BE2C (cell line): ENCODE measurements at regions not wholly inside any gene's neighbourhood (a gene's known extent, or its start where the extent isn't known, plus 50 kb on each side); places are given as distances from the start of the nearest gene placed in this dataset.

Experiments used
- DNase-seq: peaks from one replicate; pipeline ENCODE4 v3.0.0-alpha.2; 2020
- H3K27me3 ChIP-seq: fragments of 250-450 bp; sonication (Bioruptor Pico); 2 replicates; pipeline ENCODE4 v1.5.1; 2020; ENCODE audit warnings: mild to moderate bottlenecking
- H3K36me3 ChIP-seq: fragments of 250-450 bp; sonication (Bioruptor Pico); 2 replicates; pipeline ENCODE4 v1.5.1; 2020; ENCODE audit warnings: mild to moderate bottlenecking
- H3K4me1 ChIP-seq: fragments of 250-450 bp; sonication (Bioruptor Pico); 2 replicates; pipeline ENCODE4 v1.5.1; 2020
- H3K4me3 ChIP-seq: 2 replicates; pipeline ENCODE4 v1.5.1; 2011; ENCODE audit warnings: low read depth, low read length
- H3K9me3 ChIP-seq: fragments of 250-450 bp; sonication (Bioruptor Pico); 2 replicates; pipeline ENCODE4 v1.5.1; 2020
- TF ChIP-seq, protein P1 (sequence below): IDR thresholded peaks from 2 replicates; pipeline ENCODE4 v1.5.1; 2012; ENCODE audit warnings: mild to moderate bottlenecking, low read depth, low read length

DNA sequence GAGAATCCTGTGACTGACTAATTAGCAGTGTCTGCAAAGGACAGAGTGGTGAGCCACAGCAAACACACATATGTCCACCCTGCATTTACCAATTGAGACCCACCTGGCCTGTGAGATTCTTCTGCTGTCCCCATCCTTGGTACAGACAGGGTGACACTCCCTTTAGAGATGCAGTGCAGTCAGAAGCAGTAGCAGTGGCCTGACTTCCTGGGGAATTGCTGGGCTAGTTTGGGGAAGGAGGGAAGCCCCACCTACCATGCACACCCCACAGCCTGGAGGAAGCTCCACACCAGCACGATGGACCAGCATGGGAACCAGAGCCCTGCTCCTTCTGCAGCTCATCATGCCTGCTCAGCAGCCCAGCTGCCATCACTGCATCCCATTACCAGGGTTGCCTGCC is 924.9 kb upstream of the ZNF722 start:
- no peaks in the 10 kb centered on the region; the same call in 1 of the 2 replicates for H3K9me3 ChIP-seq
- H3K36me3 ChIP-seq: no peaks in the 10 kb centered on the region
- DNase-seq: no peak
- no peaks in the 10 kb centered on the region for H3K27me3 ChIP-seq
- TF ChIP-seq, protein P1, sequence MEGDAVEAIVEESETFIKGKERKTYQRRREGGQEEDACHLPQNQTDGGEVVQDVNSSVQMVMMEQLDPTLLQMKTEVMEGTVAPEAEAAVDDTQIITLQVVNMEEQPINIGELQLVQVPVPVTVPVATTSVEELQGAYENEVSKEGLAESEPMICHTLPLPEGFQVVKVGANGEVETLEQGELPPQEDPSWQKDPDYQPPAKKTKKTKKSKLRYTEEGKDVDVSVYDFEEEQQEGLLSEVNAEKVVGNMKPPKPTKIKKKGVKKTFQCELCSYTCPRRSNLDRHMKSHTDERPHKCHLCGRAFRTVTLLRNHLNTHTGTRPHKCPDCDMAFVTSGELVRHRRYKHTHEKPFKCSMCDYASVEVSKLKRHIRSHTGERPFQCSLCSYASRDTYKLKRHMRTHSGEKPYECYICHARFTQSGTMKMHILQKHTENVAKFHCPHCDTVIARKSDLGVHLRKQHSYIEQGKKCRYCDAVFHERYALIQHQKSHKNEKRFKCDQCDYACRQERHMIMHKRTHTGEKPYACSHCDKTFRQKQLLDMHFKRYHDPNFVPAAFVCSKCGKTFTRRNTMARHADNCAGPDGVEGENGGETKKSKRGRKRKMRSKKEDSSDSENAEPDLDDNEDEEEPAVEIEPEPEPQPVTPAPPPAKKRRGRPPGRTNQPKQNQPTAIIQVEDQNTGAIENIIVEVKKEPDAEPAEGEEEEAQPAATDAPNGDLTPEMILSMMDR: no peak
- H3K4me3 ChIP-seq: no peak overlapping the region
- H3K4me1 ChIP-seq: no peaks in the 10 kb centered on the region

DNA sequence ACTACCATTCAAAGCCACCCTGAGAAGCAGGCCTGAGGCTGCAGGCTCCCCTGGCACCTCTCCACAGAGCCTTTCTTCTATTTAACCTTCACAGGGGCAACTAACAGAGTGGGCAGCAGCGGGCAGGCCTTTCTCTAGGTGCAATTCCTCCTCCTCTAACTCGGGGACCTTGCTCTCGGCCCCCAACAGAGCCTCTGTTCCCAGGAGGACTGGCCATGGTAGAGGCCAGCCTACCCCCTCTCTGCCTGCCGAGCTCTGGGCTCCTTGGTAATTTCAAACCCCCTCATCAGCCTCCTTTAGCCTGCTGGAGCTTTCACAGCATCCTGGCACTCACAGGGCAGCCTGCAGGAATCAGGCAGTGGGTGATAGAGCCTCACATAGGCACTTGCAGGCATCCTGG is 920.8 kb upstream of the ZNF722 start:
- Histone ChIP-seq H3K27me3 (no peaks in the 10 kb centered on the region), H3K9me3 (peaks cover 4% of the 10 kb centered on the region), H3K4me1 (no peaks in the 10 kb centered on the region), H3K36me3 (no peaks in the 10 kb centered on the region), H3K4me3 (no peak overlapping the region)
- TF ChIP-seq, protein P1: no peak
- no peak for DNase-seq

DNA sequence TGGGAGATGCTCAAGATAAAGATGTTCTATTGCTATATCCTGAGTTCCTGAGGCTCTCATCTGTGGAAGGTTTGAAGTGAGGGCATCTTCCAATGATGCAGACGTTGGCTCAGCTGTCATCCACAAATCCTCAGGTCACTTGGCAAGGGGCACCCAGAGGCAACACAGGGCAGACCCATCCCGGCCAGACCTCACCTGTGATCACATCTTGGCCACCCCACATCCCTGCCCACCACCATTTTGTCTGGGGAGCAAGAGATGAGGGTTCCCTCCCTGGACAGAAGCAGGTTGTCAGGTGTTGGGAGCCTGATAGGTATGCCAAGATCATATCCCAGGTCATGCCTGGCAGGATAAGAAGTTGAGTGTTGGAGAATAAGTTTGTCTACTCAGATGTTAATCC is 918.2 kb upstream of the ZNF722 start:
- peaks cover 10% of the 10 kb centered on the region for H3K9me3 ChIP-seq

DNA sequence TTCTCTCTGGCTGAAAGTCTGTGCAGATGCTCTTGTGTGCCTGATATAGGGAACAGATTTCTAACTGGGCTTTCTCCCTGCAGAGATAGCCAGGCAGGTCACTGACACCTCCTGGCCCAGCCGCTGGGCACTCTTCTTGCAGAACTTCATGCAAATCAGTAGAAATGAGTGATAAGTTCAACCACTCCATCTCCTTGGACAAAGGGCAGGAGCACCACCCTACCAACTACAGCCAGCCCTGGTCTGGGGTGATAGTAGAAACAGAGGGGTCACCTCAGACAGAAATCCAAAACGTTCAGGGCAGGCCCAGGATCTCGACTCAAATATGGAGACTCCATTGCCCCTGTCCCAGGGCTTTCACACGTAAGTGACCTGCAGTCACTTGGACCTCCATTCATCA is 917.8 kb upstream of the ZNF722 start:
- TF ChIP-seq, protein P1: no peak
- no peak for DNase-seq
- H3K27me3 ChIP-seq: no peaks in the 10 kb centered on the region
- no peaks in the 10 kb centered on the region for H3K36me3 ChIP-seq
- H3K9me3 ChIP-seq: peaks cover 10% of the 10 kb centered on the region
- no peak overlapping the region for H3K4me3 ChIP-seq
- no peaks in the 10 kb centered on the region for H3K4me1 ChIP-seq

More for the DNA sequence above, 918.2 kb upstream of the ZNF722 start:
- Histone ChIP-seq H3K4me3 (no peak overlapping the region), H3K27me3 (no peaks in the 10 kb centered on the region), H3K36me3 (no peaks in the 10 kb centered on the region), H3K4me1 (no peaks in the 10 kb centered on the region)
- TF ChIP-seq, protein P1: no peak
- DNase-seq: no peak

DNA sequence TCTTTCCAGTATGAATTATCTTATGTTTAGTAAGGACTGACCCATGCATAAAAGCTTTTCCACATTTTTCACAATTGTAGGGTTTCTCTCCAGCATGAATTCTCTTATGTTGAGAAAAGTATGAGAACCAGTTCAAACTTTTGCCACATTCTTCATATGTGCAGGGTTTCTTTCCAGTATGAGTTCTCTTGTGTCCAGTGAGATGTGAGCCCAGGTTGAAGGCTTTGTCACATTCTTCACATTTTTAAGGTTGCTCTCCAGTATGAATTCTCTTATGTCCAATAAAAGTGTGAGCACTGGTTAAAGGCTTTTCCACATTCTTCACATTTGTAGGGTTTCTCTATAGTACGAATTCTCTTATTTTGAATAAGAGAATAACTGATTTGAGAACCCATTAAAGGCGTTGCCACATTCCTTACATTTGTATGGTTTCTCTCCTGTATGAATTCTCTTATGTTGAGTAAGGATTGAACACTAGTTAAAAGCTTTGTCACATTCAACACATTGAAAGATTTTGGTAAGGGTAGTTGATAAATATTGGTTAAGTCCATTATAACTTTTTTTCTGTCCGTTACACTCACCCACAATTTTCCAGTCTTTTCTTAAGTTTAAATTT is 911.0 kb upstream of the ZNF722 start:
- DNase-seq: no peak
- H3K36me3 ChIP-seq: no peaks in the 10 kb centered on the region
- no peaks in the 10 kb centered on the region for H3K27me3 ChIP-seq
- H3K4me1 ChIP-seq: no peaks in the 10 kb centered on the region
- TF ChIP-seq, protein P1: no peak
- no peak overlapping the region for H3K4me3 ChIP-seq
- H3K9me3 ChIP-seq: peaks cover 7% of the 10 kb centered on the region

DNA sequence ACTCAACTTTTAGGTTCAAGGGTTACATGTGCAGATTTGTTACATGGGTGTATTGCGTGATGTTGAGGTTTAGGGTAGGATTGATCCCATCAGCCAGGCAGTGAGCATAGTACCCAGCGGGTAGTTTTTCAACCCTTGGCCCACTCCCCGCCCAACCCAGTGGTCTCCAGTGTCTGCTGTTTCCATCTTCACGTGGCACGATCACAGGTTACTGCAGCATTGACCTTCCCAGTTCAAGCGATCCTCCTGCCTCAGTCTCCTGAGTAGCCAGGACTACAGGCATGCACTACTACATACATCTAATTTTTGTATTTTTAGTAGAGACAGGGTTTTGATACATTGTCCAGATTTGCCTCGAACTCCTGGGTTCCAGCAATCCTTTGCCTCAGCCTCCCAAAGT is 905.7 kb upstream of the ZNF722 start:
- Histone ChIP-seq H3K4me1 (no peaks in the 10 kb centered on the region), H3K9me3 (no peaks in the 10 kb centered on the region; the same call in 1 of the 2 replicates), H3K36me3 (no peaks in the 10 kb centered on the region), H3K4me3 (no peak overlapping the region), H3K27me3 (no peaks in the 10 kb centered on the region)
- DNase-seq: no peak
- TF ChIP-seq, protein P1: no peak
